Mesenchymal stem cell (in vitro differentiated cells and primary cell): ENCODE measurements at regions not wholly inside any gene's neighbourhood (a gene's known extent, or its start where the extent isn't known, plus 50 kb on each side); places are given as distances from the start of the nearest gene placed in this dataset.

Source experiments
- DNase-seq: peaks from one replicate; pipeline ENCODE4 v3.0.0-alpha.2; 2013
- H2AFZ ChIP-seq: one replicate; pipeline ENCODE4 v1.6.1; 2013; ENCODE audit warnings: low read depth, mild to moderate bottlenecking, control low read depth, inconsistent platforms, low read length, moderate library complexity
- H2AK5ac ChIP-seq: 2 replicates; pipeline ENCODE4 v1.6.1; 2013; ENCODE audit warnings: low read length, moderate library complexity, mild to moderate bottlenecking, inconsistent platforms; ENCODE audit not compliant: severe bottlenecking
- H2BK120ac ChIP-seq: one replicate; pipeline ENCODE4 v1.6.1; 2013; ENCODE audit warnings: low read depth, mild to moderate bottlenecking, inconsistent platforms, low read length, moderate library complexity
- H2BK12ac ChIP-seq, 2 experiments: one replicate each; pipeline ENCODE4 v1.6.1; 2013; ENCODE audit warnings: inconsistent platforms in 2 of 2, low read length in 2 of 2, mild to moderate bottlenecking in 2 of 2, moderate library complexity in 2 of 2, control low read depth in 1 of 2
- H2BK15ac ChIP-seq: one replicate; pipeline ENCODE4 v1.6.1; 2013; ENCODE audit warnings: mild to moderate bottlenecking, low read depth, inconsistent platforms; ENCODE audit not compliant: poor library complexity, severe bottlenecking
- H2BK5ac ChIP-seq: 2 replicates; pipeline ENCODE4 v1.6.1; 2013; ENCODE audit warnings: low read depth, mild to moderate bottlenecking, low read length, control low read depth, inconsistent platforms; ENCODE audit not compliant: poor library complexity, severe bottlenecking
- H3K14ac ChIP-seq, 2 experiments: one replicate each; pipeline ENCODE4 v1.6.1; 2013; ENCODE audit warnings: inconsistent platforms in 2 of 2, low read length in 2 of 2, control low read depth in 1 of 2, mild to moderate bottlenecking in 1 of 2, moderate library complexity in 1 of 2
- H3K18ac ChIP-seq, 2 experiments: one replicate each; pipeline ENCODE4 v1.6.1; 2013; ENCODE audit warnings: inconsistent platforms in 2 of 2, low read length in 2 of 2, control low read depth in 1 of 2, low read depth in 1 of 2, mild to moderate bottlenecking in 1 of 2
- H3K23ac ChIP-seq, 2 experiments: one replicate each; pipeline ENCODE4 v1.6.1; 2013; ENCODE audit warnings: inconsistent platforms in 2 of 2, low read length in 2 of 2, mild to moderate bottlenecking in 2 of 2, moderate library complexity in 2 of 2, control low read depth in 1 of 2
- H3K27ac ChIP-seq: 2 replicates; pipeline ENCODE4 v1.5.1; 2013; ENCODE audit warnings: mild to moderate bottlenecking, moderate library complexity, low read length, control low read depth, inconsistent platforms; ENCODE audit not compliant: poor library complexity, severe bottlenecking
- H3K27me3 ChIP-seq, 2 experiments: 2 replicates each; pipeline versions ENCODE4 v1.6.1 to v1.7.0; 2013; ENCODE audit warnings: low read length in 2 of 2, mild to moderate bottlenecking in 2 of 2, moderate library complexity in 2 of 2, control low read depth in 1 of 2, inconsistent platforms in 1 of 2; ENCODE audit not compliant: control insufficient read depth in 1 of 2, insufficient read depth in 1 of 2
- H3K36me3 ChIP-seq, 2 experiments: 2 replicates each; pipeline versions ENCODE4 v1.6.1 to v1.7.0; 2013; ENCODE audit warnings: low read length in 2 of 2, control low read depth in 1 of 2, inconsistent platforms in 1 of 2, low read depth in 1 of 2, mild to moderate bottlenecking in 1 of 2; ENCODE audit not compliant: insufficient read depth in 2 of 2, control insufficient read depth in 1 of 2
- H3K4ac ChIP-seq, 2 experiments: one replicate each; pipeline ENCODE4 v1.6.1; 2013; ENCODE audit warnings: inconsistent platforms in 2 of 2, low read length in 2 of 2, mild to moderate bottlenecking in 2 of 2, moderate library complexity in 2 of 2, control low read depth in 1 of 2, low read depth in 1 of 2
- H3K4me1 ChIP-seq: 2 replicates; pipeline ENCODE4 v1.6.1; 2013; ENCODE audit warnings: low read depth, low read length, control low read depth; ENCODE audit not compliant: control insufficient read depth, insufficient read depth
- H3K4me2 ChIP-seq: 2 replicates; pipeline ENCODE4 v1.6.1; 2013; ENCODE audit warnings: low read length, mild to moderate bottlenecking, inconsistent platforms; ENCODE audit not compliant: poor library complexity, severe bottlenecking
- H3K4me3 ChIP-seq, 2 experiments: 2 replicates each; pipeline versions ENCODE4 v1.5.1 to v1.7.0; 2013; ENCODE audit warnings: low read length in 2 of 2, mild to moderate bottlenecking in 2 of 2, control low read depth in 1 of 2, low read depth in 1 of 2; ENCODE audit not compliant: insufficient read depth in 1 of 2
- H3K79me1 ChIP-seq: replicated peaks from 2 replicates; pipeline ENCODE4 v1.6.1; 2013; ENCODE audit warnings: mild to moderate bottlenecking, control low read depth, low read length, inconsistent platforms; ENCODE audit not compliant: poor library complexity, severe bottlenecking
- H3K9ac ChIP-seq: 2 replicates; pipeline ENCODE4 v1.7.0; 2013; ENCODE audit warnings: mild to moderate bottlenecking, low read length, moderate library complexity
- H3K9me3 ChIP-seq: 2 replicates; pipeline ENCODE4 v1.7.0; 2013; ENCODE audit warnings: mild to moderate bottlenecking, low read length; ENCODE audit not compliant: control insufficient read depth
- H4K8ac ChIP-seq: one replicate; pipeline ENCODE4 v1.6.1; 2013; ENCODE audit warnings: inconsistent platforms, mild to moderate bottlenecking, low read length, moderate library complexity
- H4K91ac ChIP-seq: one replicate; pipeline ENCODE4 v1.6.1; 2013; ENCODE audit warnings: mild to moderate bottlenecking, low read length, inconsistent platforms
- WGBS: methylation state at CpG from one replicate; pipeline ENCODE4 v1.1.7; 2013; ENCODE audit warnings: mixed read lengths; 5-methylcytosine and 5-hydroxymethylcytosine counted together

DNA sequence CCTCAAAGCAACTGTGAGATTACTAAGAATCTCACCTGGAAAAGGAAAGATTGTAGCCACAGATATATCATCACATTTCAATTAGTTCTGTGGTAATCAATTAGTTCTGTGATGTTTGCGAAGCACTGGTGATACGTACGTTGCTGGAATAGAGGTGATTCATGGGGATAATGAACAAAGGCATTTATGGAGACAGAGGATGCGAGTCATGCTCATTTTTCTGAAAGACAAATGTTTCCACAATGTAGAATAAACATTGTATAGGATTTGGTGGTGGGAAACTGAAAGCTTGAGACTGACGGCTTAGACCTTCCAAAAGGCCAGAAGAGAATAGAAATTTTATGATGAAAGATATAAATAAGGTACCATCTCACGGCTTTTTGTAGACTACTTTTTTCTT, 507.3 kb upstream of the TYRP1 start:
- Histone ChIP-seq H3K4ac (no peak overlapping the region), H3K27me3 (no peaks in the 10 kb centered on the region), H2AK5ac (no peak overlapping the region), H4K8ac (no peak overlapping the region), H3K18ac (no peak overlapping the region), H3K23ac (no peak overlapping the region), H3K4me1 (no peaks in the 10 kb centered on the region), H2BK15ac (no peak overlapping the region), H2BK12ac (no peak overlapping the region), H3K36me3 (no peaks in the 10 kb centered on the region), H3K14ac (no peak overlapping the region), H3K9ac (no peak overlapping the region), H2BK5ac (no peak overlapping the region), H3K27ac (no peak overlapping the region), H3K79me1 (no peaks in the 10 kb centered on the region), H2BK120ac (no peak overlapping the region), H3K4me2 (no peak overlapping the region), H2AFZ (no peak overlapping the region), H3K4me3 (no peak overlapping the region), H4K91ac (no peak overlapping the region), H3K9me3 (peaks cover 6% of the 10 kb centered on the region)
- peak; percentile 5 for DNase-seq
- 47% methylated on average over 5 of the region's 6 CpGs for WGBS

DNA sequence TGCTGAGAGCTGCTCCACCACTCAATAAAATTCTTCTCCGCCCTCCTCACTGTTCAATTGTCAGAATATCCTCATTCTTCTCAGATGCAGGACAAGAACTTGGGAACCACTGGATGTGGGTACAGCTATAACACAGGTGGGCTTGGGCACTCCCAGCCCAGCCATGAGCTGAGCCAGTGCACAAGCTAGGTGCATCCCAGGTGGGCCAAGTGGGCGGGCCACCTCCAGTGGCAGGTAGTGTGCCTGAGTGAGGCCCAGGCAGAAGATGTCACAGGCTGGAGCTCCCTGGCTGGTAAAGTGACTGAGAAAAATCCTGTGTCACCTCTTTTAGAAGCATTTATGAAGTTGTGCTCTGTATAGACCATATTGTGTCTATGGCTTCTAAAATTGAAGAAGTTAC, 501.6 kb upstream of the TYRP1 start:
- Histone ChIP-seq H3K23ac (no peak overlapping the region), H3K4ac (no peak overlapping the region), H3K9me3 (peaks cover 3% of the 10 kb centered on the region), H3K4me2 (no peak overlapping the region), H3K9ac (no peak overlapping the region), H3K27ac (no peak overlapping the region), H3K14ac (no peak overlapping the region), H2BK120ac (no peak overlapping the region), H2BK15ac (no peak overlapping the region), H3K36me3 (no peaks in the 10 kb centered on the region), H3K4me1 (no peaks in the 10 kb centered on the region), H3K18ac (no peak overlapping the region), H2AK5ac (no peak overlapping the region), H3K4me3 (no peak overlapping the region), H4K8ac (no peak overlapping the region), H4K91ac (peak overlapping the region; percentile 15), H3K79me1 (no peaks in the 10 kb centered on the region), H2BK12ac (no peak overlapping the region), H2BK5ac (no peak overlapping the region), H3K27me3 (no peaks in the 10 kb centered on the region), H2AFZ (no peak overlapping the region)
- no peak for DNase-seq
- WGBS = 81% methylated on average over 2 of the region's 2 CpGs

DNA sequence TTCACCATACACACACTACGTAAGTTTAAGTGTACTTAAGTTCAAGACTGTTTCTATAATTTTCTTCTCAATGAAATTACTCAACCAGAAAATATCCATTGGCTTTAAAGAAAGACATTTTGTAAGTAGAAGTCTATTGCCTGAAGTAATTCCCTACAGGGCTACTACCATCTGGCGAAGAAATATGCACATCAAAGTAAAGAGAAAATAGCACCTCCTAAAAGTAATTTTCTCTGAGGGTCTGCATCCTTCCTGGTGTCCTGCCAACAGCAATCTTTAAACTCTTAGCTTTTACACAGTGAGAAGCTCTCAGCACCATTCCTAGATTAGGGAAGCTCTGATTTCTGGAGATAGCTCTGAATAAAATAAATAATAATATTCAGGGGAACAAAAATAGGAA, 498.5 kb upstream of the TYRP1 start:
- Histone ChIP-seq H3K27ac (no peak overlapping the region), H2BK120ac (no peak overlapping the region), H3K9ac (no peak overlapping the region), H2AFZ (no peak overlapping the region), H3K23ac (no peak overlapping the region), H3K36me3 (no peaks in the 10 kb centered on the region), H3K4me2 (no peak overlapping the region), H3K4ac (no peak overlapping the region), H3K4me3 (no peak overlapping the region), H2AK5ac (no peak overlapping the region), H3K27me3 (no peaks in the 10 kb centered on the region), H3K4me1 (no peaks in the 10 kb centered on the region), H4K8ac (no peak overlapping the region), H2BK12ac (no peak overlapping the region), H2BK5ac (no peak overlapping the region), H3K9me3 (no peaks in the 10 kb centered on the region), H3K14ac (no peak overlapping the region), H2BK15ac (no peak overlapping the region), H3K79me1 (no peaks in the 10 kb centered on the region), H4K91ac (no peak overlapping the region), H3K18ac (no peak overlapping the region)
- 75% methylated on average over 1 of the region's 2 CpGs for WGBS
- DNase-seq = no peak

DNA sequence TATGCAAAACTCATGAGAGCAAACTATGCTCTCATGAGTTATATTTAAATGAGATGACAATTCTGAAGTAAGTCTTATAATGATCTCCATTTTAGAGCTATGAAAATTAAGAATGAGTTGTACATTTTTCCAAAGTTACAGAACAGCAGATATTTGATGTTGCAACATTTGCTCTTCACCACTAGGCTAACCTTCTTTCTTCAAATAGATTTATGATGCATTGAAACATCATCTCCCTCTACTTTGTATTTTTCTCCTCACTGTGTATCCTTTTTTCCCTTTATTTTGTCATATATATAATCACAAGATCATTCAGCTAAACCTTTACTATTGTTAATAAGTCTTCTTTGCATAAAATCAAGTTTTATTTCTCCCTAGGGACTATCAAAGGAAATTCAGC, 497.7 kb upstream of the TYRP1 start:
- H3K23ac ChIP-seq = no peak overlapping the region
- no peak overlapping the region for H3K14ac ChIP-seq
- no peak overlapping the region for H3K27ac ChIP-seq
- no peak overlapping the region for H2BK5ac ChIP-seq
- no peak overlapping the region for H2AK5ac ChIP-seq
- DNase-seq = no peak
- H3K4me3 ChIP-seq = no peak overlapping the region
- no peak overlapping the region for H3K4me2 ChIP-seq
- H3K18ac ChIP-seq = no peak overlapping the region
- H3K4ac ChIP-seq = no peak overlapping the region
- no peaks in the 10 kb centered on the region for H3K9me3 ChIP-seq
- no peaks in the 10 kb centered on the region for H3K79me1 ChIP-seq
- H3K4me1 ChIP-seq = no peaks in the 10 kb centered on the region
- no peaks in the 10 kb centered on the region for H3K27me3 ChIP-seq
- H3K36me3 ChIP-seq = no peaks in the 10 kb centered on the region
- no peak overlapping the region for H4K8ac ChIP-seq
- no peak overlapping the region for H4K91ac ChIP-seq
- H2BK15ac ChIP-seq = no peak overlapping the region
- no peak overlapping the region for H2BK120ac ChIP-seq
- H2BK12ac ChIP-seq = no peak overlapping the region
- H2AFZ ChIP-seq = no peak overlapping the region
- H3K9ac ChIP-seq = no peak overlapping the region
